ENCODE measurements at regions not wholly inside any gene's neighbourhood (a gene's known extent, or its start where the extent isn't known, plus 50 kb on each side); places are given as distances from the start of the nearest gene placed in this dataset.

- DNase-seq, result no peak
These were observed 429.1 kb upstream of the ZMIZ1 start for GRCh38 chr10:78639629-78640028.

DNA sequence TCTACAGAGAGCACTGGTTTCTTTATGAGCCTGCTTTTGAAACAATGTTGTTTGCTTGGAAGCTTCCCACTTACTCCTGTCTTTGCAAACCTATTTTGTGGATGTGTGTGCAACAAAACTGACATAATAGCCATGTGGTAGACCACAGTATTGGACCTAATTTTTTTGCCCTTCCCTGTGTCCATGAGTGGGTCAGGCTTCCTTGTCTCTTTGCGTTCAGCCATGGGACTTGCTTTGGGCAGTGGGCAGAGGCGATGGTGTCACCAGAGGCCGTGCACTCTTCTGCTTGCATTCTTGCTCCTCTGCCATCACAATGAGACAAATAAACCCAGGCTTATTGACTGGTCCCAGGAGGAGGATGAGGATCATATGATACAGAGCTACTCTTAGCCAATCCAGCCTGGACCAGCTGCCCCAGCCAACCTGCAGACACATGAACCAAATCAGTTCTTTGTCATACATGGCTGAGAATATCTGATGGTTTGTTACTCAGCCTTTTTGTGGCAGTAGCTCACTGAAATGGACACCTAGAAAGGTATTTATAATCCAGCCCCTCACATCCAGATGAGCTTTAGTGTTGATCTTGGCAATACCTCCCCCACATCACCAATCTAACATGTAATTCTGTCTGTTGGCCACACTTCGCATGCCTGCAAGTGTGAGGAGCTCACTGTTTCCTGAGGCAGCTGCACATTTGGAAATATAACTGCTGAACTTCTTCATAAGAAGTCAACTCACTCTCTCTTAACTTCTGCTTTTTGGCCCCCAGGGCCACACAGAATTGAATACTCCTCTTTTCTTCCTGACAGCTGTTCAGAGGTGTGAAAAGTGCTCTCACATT lies 427.8 kb upstream of the ZMIZ1 start:
- no peak for DNase-seq

- DNase-seq, result no peak
These were observed 427.1 kb upstream of the ZMIZ1 start for GRCh38 chr10:78641693-78642092.

DNA sequence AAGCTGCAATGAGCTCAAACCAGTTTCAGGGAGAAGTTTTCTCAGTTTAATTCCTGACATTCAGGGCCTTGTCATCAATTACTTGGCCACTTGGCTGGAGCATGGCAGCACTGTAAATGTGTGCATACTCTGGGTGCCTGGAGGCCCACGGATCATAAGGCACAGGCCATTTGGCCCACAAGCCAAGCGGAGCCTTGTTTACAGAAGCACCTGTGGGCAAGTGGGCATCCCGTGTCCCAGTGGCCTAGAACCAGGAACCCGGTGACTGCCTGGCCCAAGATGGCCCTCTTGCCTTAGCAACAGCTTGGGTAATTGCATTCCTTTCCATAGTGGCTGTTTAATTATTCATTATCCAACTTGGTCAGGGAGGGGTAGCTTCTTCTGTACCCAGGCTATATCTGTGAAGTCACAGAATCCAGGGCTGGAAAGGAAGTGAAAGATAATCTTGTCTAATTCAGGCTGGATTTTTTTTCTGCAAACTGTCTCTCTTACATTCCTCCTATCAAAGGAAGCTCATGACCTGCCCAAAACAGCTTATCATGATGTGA lies 426.4 kb upstream of the ZMIZ1 start:
- no peak for DNase-seq

- DNase-seq, result no peak
These were observed 425.3 kb upstream of the ZMIZ1 start for GRCh38 chr10:78643513-78643912.

DNA sequence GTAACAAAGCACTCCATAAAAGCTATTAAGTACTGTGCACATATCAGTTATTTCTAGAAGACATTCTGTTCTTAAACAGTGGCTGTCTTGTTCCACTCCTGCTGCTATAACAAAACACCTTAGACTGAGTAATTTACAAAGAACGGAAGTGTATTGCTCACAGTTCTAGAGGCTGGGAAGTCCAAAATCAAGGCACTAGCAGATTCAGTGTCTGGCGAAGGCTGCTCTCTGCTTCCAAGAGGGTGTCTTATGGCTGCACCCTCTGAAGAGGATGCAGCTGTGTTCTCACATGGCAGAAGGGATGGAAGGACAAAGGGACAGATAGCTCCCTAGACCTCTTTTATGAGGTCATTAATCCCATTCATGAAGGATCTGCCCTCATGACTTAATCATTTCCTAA lies 424.2 kb upstream of the ZMIZ1 start:
- DNase-seq, result no peak

GRCh38 chr10:78645169-78645686 lies 423.5 kb upstream of the ZMIZ1 start:
- DNase-seq, result no peak

GRCh38 chr10:78645975-78646374 lies 422.8 kb upstream of the ZMIZ1 start:
- no peak for DNase-seq

GRCh38 chr10:78648256-78648860 lies 420.4 kb upstream of the ZMIZ1 start:
- DNase-seq, result no peak

GRCh38 chr10:78649429-78649828 lies 419.3 kb upstream of the ZMIZ1 start:
- DNase-seq, result no peak

DNA sequence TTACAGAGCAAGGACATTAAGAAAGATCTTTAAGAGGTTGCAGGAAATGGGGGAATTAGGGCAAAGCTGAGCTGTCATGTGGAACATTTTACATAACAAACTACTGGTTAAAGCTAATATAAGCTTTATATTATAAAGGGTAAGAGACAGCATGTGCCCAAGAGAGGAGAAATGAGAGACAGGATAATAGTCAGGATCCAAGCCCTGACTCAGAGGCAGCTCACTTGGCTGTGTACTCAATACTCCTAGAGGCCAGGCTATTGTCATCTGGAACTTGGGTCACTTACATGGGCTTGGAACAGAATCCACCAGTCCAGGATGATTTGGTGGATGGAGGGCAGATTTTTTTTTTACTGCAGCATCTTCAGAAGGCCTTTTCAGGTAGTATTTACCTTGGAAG lies 418.6 kb upstream of the ZMIZ1 start:
- DNase-seq, result no peak

DNA sequence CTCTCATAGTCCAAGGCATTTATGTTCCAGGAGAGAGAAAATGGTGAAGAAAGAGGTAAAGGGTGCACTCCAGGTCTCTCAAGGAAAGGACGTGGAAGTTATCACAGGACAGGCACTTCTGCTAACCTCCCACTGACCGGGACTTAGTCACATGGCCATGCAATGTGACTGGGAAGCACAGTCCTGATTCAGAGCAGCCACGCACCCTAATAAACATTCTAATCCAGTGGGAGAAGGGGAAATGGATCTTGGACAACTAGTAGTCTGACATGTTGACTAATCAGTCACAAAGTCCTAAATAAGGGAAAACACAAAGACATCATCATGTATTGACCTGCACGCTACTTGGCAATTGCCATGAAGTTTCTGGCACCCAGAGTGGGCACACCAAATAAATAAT lies 417.5 kb upstream of the ZMIZ1 start:
- DNase-seq, result no peak

- DNase-seq, result no peak
These were observed 415.2 kb upstream of the ZMIZ1 start for GRCh38 chr10:78653555-78653954.

DNA sequence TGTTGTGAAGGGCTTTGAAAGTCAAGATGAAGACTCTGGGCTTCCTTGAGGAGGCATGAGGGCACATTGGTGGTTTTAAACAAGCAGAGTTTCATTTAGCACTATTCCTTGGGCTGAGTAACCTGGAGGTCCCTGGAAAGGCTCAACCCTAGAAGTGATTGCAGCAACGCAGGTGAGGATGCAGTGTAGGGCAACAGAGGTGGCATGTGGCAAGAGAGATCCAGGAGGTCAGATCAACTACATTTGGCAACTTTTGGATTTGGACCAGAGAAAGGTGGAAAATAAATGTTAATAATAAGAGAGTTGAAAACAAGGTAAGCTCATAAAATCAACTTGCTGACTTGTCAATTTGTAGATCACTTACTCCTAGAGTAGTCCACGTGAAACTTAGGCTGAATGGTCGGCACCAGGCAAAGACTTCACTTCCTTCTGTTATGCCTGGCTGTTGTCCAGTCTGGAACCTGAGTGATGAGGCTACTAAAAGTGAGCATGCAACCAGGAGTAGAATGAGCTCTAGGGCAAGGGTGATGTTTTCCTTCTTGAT lies 414.6 kb upstream of the ZMIZ1 start:
- DNase-seq, result no peak

DNA sequence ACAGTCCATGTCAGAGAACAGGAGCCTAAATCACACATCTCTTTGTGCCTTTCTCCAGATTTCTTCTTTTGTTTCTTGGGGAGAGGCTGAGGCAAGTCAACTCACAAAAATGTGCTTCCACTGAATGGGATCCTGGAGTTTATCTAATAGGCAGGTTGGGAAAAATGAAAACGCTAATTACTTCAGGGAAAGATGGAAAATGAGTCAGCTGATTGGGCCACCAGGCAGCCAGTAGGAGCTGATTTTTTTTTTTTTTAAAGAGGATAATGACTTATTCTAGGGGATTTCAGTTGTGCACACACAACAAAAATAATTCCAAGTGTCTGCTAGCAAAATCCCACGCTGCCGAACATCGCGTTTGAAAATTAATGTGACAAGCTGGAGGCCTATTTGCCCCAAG lies 412.8 kb upstream of the ZMIZ1 start:
- DNase-seq, result no peak

GRCh38 chr10:78656417-78657162 lies 412.2 kb upstream of the ZMIZ1 start:
- DNase-seq, result no peak

DNA sequence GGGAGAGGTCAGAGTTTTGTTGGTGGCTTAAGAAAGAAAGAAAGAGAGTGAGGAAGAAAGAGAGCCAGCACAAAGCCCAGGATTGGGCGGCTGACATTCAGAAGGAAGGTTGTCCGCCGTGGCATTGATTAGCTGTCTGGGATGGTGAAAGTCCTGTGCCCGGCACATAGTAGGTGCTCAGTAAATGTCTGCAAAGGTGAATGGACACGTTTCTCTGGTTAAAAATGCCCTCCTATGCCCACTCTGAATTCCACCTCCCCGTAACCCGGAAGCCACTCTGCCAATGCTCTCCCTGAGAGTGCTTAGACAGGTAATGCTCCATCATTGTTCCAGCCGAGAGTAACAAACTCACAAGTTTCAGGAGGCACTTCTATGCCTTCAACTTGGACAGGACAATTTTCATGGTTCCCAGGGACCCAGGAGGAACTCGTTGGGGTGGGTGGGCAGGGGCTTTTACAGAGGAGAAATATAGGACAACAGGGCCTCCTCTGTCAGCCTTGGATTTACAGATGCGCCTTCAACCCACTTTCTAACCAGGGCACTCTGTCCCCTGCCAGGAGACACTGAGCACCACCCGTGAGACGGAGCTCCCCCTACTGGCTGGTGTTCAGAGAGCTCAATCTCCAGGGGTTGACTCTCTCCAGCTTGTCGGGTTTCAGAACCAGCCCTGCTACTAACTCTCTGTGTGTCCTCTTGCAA lies 411.5 kb upstream of the ZMIZ1 start:
- DNase-seq, result peak; percentile 43 to 47

- DNase-seq, result no peak
These were observed 411.0 kb upstream of the ZMIZ1 start for GRCh38 chr10:78657862-78658165.

DNA sequence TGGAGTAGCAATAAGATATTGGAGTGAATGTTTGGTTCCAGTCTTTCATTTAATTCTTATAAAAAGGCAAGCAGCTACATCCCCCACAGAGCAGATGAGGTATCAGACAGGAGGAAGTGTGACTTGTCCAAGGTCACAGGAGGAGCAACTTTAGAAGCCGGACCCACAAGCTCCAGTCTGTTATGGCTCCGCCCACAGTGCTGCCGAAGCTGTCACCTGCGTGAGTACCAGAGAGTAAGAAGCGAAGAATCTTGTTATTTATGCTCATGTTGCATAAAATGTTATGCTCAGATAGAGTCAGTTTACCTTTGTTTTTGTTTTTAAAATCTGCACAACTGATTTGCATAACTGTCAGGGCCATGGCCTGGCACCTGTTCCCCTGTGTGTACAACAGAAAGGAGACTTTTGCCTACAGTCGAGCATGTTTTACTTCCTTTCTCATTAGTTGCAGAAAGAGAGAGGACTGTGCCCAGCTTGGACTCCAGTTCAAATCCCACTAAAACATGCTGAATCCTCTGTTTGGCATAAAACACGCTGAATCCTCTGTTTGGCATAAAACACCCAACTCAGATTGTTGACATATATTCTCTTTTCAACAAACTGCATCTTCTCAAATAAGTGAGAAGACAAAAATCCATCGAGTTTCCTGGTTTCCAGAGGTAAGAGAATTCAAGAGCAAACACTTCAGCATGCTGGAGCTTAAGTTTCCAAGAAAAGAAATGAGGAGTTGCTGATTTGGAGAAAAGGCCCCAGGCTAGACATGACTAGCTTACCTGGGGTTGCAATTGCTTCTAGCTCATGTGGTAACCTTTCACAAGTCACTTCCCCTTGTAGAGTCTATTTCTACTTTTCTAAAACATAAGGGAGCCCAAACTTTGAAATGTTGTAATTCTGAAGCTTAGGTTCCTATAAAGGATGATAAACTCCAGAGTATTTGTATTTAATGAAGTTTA lies 409.8 kb upstream of the ZMIZ1 start:
- no peak for DNase-seq

DNA sequence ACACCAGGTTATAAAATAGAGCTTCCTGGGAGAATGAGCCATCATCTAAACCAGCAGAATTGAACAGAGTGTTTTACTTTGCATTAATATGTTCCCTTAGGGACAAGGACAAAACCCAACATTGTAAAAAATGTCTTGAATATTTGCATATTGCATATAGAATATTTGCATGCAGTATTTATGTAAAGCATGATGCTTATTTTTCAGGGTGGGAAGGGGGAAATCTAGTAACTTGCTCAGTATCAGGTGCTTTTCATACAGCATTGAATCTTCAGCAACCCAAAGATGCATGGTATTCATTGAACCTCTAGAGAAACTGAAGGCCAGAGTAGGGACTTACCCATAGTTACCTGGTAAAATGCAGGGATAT lies 409.2 kb upstream of the ZMIZ1 start:
- no peak for DNase-seq

DNA sequence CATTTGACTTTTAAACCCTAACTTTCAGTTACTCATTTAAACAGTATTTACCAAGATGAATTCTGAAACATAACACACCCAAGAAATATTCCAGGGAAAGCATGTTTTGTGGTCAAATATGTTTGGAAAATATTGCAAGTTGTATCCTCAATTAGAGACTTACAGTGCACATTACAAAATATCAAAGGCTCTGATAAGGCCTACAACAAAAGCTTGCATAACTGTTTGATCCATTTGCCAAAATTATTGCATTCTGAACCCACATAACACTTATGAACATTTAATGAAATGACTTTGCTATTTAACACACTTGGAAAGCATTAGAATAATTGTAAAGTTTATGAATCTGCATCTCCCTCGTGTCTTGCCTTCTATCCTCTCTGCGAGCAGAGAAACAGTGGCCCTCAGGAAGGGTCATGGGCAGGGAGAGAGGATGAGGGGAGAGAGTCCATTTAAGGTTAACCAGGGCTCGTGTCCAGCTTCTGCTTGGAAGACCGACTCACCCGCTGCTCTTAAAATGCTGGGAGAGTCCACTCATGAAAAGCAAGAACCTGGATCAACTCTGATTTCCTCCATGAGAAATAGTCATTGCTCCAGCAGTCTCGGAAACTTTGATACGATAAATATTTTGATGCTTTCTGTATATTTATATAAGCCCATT lies 408.2 kb upstream of the ZMIZ1 start:
- DNase-seq, result no peak
